NCI-H2107 treated with DMSO at 0.1 percent for 48 hours (cell line): ENCODE measurements at regions not wholly inside any gene's neighbourhood (a gene's known extent, or its start where the extent isn't known, plus 50 kb on each side); places are given as distances from the start of the nearest gene placed in this dataset.
A peak's percentile ranks its signal among the peaks of the same experiment; 100 is the strongest.

Experiments
- DNase-seq: peaks from one replicate; lab custom pipeline; 2025; ENCODE audit not compliant: unreplicated experiment; lab: John Stamatoyannopoulos, UW

GRCh38 chr2:181766129-181766528, 85.8 kb upstream of the NEUROD1 start:
- DNase-seq = no peak

DNA sequence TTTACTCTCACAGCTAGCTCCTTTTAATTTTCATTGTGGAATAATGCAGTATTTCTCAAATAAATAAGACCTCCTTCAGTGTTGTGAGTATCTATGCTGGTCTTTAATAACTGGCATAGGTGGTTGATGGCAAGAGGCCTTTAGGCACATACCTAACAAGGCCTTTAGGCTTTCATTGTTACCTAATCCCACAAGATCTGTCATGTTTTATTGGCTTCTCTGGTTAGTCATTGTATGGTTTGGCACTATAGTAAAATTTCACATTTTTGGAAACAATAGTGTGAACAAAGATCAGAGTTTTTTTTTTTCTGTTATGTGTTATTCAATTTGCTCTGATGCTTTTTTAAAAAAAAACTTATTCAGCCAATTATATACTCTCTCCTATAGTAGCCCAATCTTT, 89.8 kb upstream of the NEUROD1 start:
- DNase-seq = no peak

- no peak for DNase-seq
Observed at GRCh38 chr2:181771356-181771755, 91.0 kb upstream of the NEUROD1 start.

- DNase-seq = no peak
Observed at GRCh38 chr2:181772334-181772733, 92.0 kb upstream of the NEUROD1 start.

- DNase-seq = no peak
Observed at GRCh38 chr2:181772777-181773176, 92.5 kb upstream of the NEUROD1 start.

GRCh38 chr2:181774685-181775084, 94.4 kb upstream of the NEUROD1 start:
- DNase-seq = no peak

DNA sequence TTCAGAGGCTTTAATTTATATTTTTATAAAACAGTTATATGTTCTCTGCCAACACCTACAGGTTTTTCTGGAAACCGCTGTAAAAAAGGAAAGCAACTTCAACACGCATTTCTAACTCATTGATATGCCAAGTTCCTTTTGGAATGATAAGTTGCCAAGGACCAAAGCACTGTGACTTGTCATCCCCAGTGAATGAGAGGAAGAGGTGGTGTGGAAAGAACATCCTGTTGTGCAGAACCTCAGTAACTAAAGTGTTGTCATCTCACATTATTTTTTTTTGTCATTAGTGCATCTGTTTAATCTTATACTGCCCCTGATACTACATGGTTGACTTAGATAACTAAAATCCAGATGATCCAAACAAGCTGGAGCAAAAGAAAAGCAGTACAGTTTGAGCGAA, 96.0 kb upstream of the NEUROD1 start:
- DNase-seq = no peak

DNA sequence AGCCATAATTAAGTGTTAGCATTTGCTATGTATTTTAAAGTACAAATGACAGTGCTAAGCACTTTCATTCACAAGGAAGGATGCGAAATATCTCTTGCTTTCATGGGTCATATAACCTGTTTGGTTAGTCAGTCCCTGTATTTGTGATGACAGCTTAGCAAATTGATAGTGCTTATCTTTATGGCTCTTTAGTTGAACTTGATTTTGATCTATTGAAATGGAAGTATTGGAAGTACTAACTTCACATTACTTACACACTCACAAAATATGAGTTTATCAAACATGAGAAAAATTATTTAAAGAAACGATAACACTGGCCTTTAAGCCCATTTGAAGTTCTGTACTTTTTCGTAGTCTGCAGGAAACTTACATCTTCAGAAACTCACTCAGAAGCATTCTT, 97.4 kb upstream of the NEUROD1 start:
- no peak for DNase-seq

DNA sequence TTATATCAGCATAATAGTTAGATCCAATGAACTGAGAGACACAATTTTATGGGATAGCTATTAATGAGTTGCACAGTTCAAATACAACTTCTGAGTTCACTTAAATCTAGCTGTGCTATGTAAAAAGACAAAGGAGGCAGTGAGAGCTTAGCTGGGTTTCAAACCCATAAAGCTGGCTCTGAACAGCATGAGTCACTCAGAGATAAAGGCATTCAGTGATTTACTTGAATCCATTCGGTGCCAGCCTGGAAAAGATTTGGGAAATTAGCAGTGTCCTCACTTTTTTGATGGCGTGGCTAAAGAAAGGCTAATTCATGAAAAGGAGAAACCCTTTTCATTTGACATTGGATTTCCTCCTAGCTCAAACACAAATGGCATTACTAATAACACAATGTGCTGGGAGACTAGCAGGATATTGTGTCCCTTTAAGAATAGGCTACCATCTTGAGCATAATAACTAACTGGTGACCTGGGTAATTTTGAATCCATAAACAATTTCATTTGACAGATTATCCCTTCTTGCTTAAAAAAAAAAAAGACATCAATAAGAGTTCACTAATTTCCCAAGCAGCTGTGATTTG, 98.4 kb upstream of the NEUROD1 start:
- no peak for DNase-seq

DNA sequence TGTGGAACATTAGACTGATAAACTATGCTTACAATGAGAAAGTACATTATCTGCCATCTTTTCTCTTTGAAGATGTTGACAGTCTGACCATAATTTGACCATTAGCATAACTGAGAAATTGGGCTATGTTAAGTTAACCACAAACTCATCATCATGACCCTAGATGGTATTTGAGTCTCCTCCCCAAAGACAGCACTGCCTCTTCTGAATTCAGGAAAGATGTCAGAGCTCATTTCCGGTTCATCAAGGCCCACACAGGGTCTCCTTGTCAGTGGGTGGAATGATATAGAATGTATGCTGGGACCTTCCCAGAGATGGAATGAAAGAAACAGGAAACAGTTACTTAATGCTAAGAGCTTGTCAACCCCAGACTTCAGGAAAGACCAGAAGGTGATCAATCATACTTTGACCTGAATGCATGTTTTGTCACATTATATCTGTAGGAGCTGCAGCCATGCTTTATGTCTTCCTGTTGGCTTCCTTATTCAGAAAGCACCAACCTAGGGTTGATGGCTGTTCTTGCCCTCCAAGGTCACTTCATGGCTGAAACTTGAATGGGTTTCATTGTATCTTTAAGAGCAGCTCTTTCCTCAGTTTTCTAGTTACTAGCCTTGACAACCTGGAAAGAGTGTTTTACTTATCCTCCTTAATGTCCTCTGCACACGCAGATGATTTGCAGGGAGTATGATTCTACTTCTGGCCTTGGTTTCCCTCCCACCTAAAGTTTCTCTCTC, 99.1 kb upstream of the NEUROD1 start:
- DNase-seq = no peak

GRCh38 chr2:181780047-181780651, 99.8 kb upstream of the NEUROD1 start:
- DNase-seq = peak; percentile 72

DNA sequence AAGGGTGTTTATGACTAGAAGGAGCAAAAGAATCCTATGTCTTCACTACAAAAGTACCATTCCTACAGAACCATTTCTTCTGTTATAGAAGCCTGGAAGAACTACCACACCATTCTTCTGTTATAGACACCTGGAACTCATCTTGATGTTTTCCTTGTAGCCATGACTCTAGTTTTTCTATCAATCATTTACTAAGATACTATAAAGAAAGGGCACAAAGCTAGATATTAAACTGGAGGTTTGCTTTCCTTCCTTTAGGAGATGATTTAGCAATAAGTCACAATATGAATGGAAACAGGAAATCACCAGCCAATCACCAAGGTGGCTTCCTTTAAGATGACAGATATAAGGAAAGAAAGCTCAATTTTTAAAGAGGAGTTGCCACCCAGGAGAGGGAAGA, 100.3 kb upstream of the NEUROD1 start:
- peak; percentile 60 for DNase-seq

GRCh38 chr2:181781078-181781786, 100.9 kb upstream of the NEUROD1 start:
- peak; percentile 71 for DNase-seq

- DNase-seq = no peak
Observed at GRCh38 chr2:181782660-181783059, 102.3 kb upstream of the NEUROD1 start.

GRCh38 chr2:181784556-181784955, 104.2 kb upstream of the NEUROD1 start:
- no peak for DNase-seq

DNA sequence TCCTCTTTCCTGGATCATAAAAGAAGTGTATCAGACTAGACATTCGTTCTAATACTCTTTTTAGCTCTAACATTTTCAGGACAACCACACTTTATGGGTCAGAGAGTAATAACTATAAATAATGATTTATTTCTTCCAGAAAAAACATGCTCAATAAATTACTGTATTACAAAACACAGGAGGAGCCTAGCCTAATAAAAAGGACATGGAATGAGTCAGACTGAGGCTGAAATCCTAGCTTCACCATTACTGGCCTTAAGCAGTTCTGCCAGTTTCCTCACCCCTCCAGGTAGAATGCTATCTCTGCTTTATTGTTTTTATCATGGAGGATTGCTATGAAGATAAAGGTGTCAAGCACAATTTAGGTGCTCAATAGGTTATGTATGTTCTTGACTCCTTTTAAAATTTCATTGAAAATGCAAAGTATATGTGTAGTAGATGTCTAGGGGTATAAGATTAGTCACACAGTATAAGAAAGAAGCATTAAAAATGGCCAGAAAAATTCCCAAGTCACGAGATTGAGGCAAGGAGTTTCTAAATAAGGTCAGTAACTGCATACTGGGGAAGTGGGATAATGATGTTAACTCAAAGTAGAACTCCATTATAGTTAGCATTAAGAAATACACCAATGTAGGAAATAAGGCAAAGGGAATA, 105.5 kb upstream of the NEUROD1 start:
- no peak for DNase-seq

DNA sequence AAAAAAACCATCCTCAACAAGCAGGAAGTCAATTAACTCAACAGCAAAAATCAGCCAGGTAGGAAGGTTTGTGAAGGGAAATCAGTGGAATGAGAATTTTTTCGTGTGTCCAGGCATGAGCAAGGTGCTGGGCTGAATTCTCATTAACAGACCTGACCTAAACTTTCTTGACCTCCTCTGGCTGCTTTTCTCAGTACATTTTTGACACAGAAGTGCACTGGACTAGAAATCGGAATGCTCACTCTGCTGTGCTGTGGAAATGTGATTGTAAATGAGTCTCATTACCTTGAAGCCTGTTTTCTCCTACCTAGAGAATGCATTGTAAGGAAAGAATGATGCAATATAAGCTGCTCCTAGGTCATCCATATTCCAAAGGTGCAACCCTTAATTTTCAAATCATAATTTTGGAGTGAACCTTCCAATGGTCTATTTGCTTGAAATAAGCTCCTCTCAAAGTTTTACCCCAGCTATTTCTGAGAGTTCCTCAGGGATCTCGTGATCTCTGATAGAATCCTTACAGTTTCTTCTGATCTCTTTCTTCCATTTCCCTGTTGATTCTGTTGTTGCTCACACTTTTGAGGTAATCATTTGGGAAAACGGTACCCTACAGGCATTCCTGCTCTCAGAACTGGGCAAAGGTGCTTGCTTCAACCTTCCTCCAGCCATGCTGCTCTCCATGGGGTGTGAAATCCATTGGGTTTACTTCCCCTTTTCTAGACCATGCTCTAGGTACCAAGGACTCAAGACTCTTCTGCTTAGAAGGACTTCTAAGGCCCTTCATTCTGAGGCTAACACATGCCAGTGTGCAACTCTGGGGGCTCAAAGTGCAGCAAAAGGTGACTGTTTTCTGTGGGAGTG, 104.9 kb upstream of the ITPRID2 start:
- no peak for DNase-seq

DNA sequence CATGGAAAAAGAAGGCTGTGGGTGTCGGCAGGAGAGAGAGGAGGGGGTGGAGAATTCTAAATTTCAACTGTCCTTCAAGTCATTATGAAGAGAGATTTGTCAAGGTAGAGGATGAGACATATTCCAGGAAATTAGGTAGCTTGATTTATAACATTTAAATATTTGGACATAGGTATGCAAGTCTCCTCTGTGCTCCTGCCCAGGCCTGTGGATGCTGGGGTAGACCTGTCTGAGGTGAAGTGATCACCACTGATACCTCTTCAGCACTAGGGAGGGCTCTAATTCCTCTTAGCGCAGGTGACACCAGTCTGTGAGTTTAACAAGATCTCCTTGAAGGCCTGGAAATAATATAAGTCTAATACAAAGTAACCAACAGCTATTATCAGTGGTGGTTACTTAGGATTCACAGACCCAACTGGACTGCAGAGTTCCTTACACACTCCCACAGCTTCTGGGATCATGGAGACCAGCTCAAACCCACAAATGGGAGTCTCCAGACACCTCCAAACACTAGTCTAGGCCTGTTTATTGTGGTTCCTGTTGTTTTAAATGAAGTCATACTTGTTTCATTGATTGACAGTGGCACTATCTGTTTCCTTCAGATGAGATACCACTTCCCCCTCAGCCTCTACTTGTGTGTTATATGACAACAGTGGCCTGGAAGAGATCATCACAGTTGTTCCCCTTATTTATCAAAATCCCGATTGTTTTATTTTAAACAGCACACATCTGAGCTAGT, 104.1 kb upstream of the ITPRID2 start:
- DNase-seq = no peak

- DNase-seq = no peak
Observed at GRCh38 chr2:181788897-181789555, 102.5 kb upstream of the ITPRID2 start.
